HEK293 (cell line): ENCODE measurements at regions not wholly inside any gene's neighbourhood (a gene's known extent, or its start where the extent isn't known, plus 50 kb on each side); places are given as distances from the start of the nearest gene placed in this dataset.

ENCODE experiments used
- CTCF ChIP-seq: fragments of 450-650 bp; formaldehyde crosslinking; IDR thresholded peaks from 2 replicates; pipeline ENCODE4 v1.5.1; 2016; ENCODE audit warnings: missing biosample characterization, missing genetic modification characterization
- REPIN1 ChIP-seq: fragments of 450-650 bp; formaldehyde crosslinking; IDR thresholded peaks from 2 replicates; pipeline ENCODE4 v1.5.1; 2017; ENCODE audit warnings: missing biosample characterization, missing genetic modification characterization, low read depth
- ZNF501 ChIP-seq: fragments of 450-650 bp; formaldehyde crosslinking; IDR thresholded peaks from 2 replicates; pipeline ENCODE4 v1.5.1; 2016; ENCODE audit warnings: missing biosample characterization, missing genetic modification characterization
- ZNF521 ChIP-seq: fragments of 450-650 bp; formaldehyde crosslinking; IDR thresholded peaks from 2 replicates; pipeline ENCODE4 v1.5.1; 2017; ENCODE audit warnings: missing biosample characterization, mild to moderate bottlenecking, missing genetic modification characterization

GRCh38 chr11:26227883-26228502 is 103.9 kb upstream of the ANO3 start:
- TF ChIP-seq REPIN1 (tag by site-specific recombination) (no peak), CTCF (tag by site-specific recombination) (no peak), ZNF521 (tag by site-specific recombination) (no peak), ZNF501 (tag by site-specific recombination) (no peak)
